ENCODE measurements at regions not wholly inside any gene's neighbourhood (a gene's known extent, or its start where the extent isn't known, plus 50 kb on each side); places are given as distances from the start of the nearest gene placed in this dataset.

- TF ChIP-seq NFE2L1 (CRISPR knock-in tag; IDR thresholded peaks at IDR 0.05) (no peak), CDX4 (CRISPR knock-in tag; IDR thresholded peaks at IDR 0.05; ENCODE audit: borderline replicate concordance) (no peak), CREM (CRISPR knock-in tag; IDR thresholded peaks at IDR 0.05) (no peak), JAZF1 (CRISPR knock-in tag; IDR thresholded peaks at IDR 0.05) (no peak), NFYB (CRISPR knock-in tag; conservative IDR thresholded peaks at IDR 0.05; ENCODE audit: low read depth) (no peak)
- H3K9me3 Mint-ChIP-seq = no peaks in the 10 kb centered on the region
- DNase-seq (ENCODE audit: low spot score) (no peak), ATAC-seq (no peak)
- peak overlapping the region; percentile 97 for H3K27ac Mint-ChIP-seq
- no peaks in the 10 kb centered on the region for H3K36me3 Mint-ChIP-seq
- POLR2A ChIA-PET = interaction anchor here (0.9 to 1.0 kb wide), 2 partner anchors 10 to 15 kb away, joined by 4 read pairs; no protein-coding TSS in a partner anchor
- H3K4me1 Mint-ChIP-seq = peaks cover 21% of the 10 kb centered on the region
- H3K4me3 Mint-ChIP-seq = peak overlapping the region; percentile 87
- CTCF ChIA-PET = interaction anchor here (0.6 to 1.8 kb wide), 4 partner anchors 26 to 1471 kb away, joined by 3 to 10 read pairs (median 4); no protein-coding TSS in a partner anchor
- no peaks in the 10 kb centered on the region; the same call in 1 of the 2 replicates for H3K27me3 Mint-ChIP-seq (ENCODE audit: low read depth)
Observed at GRCh38 chr1:9429342-9429711, 109.9 kb upstream of the SLC25A33 start.

GRCh38 chr1:9434247-9435152, 104.8 kb upstream of the SLC25A33 start:
- Mint-ChIP-seq H3K9me3 (no peaks in the 10 kb centered on the region), H3K4me1 (peaks cover 10% of the 10 kb centered on the region), H3K27ac (no peak overlapping the region), H3K4me3 (no peak overlapping the region), H3K36me3 (no peaks in the 10 kb centered on the region), H3K27me3 (ENCODE audit: low read depth) (no peaks in the 10 kb centered on the region; the same call in 1 of the 2 replicates)
- DNase-seq (ENCODE audit: low spot score) (no peak), ATAC-seq (no peak)
- ChIA-PET POLR2A (no interaction called here), CTCF (interaction anchor here (1.3 to 1.5 kb wide), 3 partner anchors 12 to 167 kb away, joined by 4 to 15 read pairs (median 5); no protein-coding TSS in a partner anchor)
- TF ChIP-seq ZSCAN18 (CRISPR knock-in tag; IDR thresholded peaks at IDR 0.05) (no peak), ARID4B (CRISPR knock-in tag; IDR thresholded peaks at IDR 0.05; ENCODE audit: borderline replicate concordance) (no peak), IRF1 (CRISPR knock-in tag; IDR thresholded peaks at IDR 0.05) (no peak), ATF1 (CRISPR knock-in tag; IDR thresholded peaks at IDR 0.05) (no peak), PRRX2 (CRISPR knock-in tag; IDR thresholded peaks at IDR 0.05) (no peak), ZNF532 (CRISPR knock-in tag; IDR thresholded peaks at IDR 0.05; ENCODE audit: borderline replicate concordance) (no peak), ZNF317 (CRISPR knock-in tag; IDR thresholded peaks at IDR 0.05; ENCODE audit: borderline replicate concordance, low read depth) (no peak), ZNF219 (CRISPR knock-in tag; IDR thresholded peaks at IDR 0.05; ENCODE audit: borderline replicate concordance) (no peak), MXD4 (CRISPR knock-in tag; IDR thresholded peaks at IDR 0.05; ENCODE audit: borderline replicate concordance) (no peak), CBFB (CRISPR knock-in tag; IDR thresholded peaks at IDR 0.05; ENCODE audit: low read depth) (no peak), MYBL2 (CRISPR knock-in tag; IDR thresholded peaks at IDR 0.05) (no peak), ZNF396 (CRISPR knock-in tag; IDR thresholded peaks at IDR 0.05; ENCODE audit: borderline replicate concordance) (no peak), ZNF263 (CRISPR knock-in tag; IDR thresholded peaks at IDR 0.05; ENCODE audit: low read depth) (no peak), NFYB (CRISPR knock-in tag; conservative IDR thresholded peaks at IDR 0.05; ENCODE audit: low read depth) (no peak), ZNF416 (CRISPR knock-in tag; IDR thresholded peaks at IDR 0.05) (no peak), NR2C2 (CRISPR knock-in tag; IDR thresholded peaks at IDR 0.05) (no peak), RORB (CRISPR knock-in tag; IDR thresholded peaks at IDR 0.05) (no peak), SMAD3 (CRISPR knock-in tag; IDR thresholded peaks at IDR 0.05; ENCODE audit: borderline replicate concordance) (no peak)

All from WTC11 (cell line).